ENCODE measurements at regions not wholly inside any gene's neighbourhood (a gene's known extent, or its start where the extent isn't known, plus 50 kb on each side); places are given as distances from the start of the nearest gene placed in this dataset.

GRCh38 chr10:3861795-3862194 lies 76.8 kb upstream of the KLF6 start:
- TF ChIP-seq CTCF (conservative IDR thresholded peaks at IDR 0.05; ENCODE audit: low read depth, low read length), result no peak
- TF ChIP-seq EZH2 (IDR thresholded peaks at IDR 0.05; ENCODE audit: low read length, unreplicated experiment), result no peak
- no peak for TF ChIP-seq EZH2phosphoT487 (IDR thresholded peaks at IDR 0.05; ENCODE audit: borderline replicate concordance, low read length)

Measured in PC-3 (cell line).